HTR-8/SVneo (cell line): ENCODE measurements at regions not wholly inside any gene's neighbourhood (a gene's known extent, or its start where the extent isn't known, plus 50 kb on each side); places are given as distances from the start of the nearest gene placed in this dataset.
"Not testable (repeated sequence)": the region's sequence is repeated elsewhere in the genome, so short reads cannot be mapped to it uniquely, and the experiment has no call there.

ENCODE experiments used
- DNase-seq: peaks from one replicate; pipeline ENCODE4 v3.0.0; 2011; ENCODE audit warnings: low spot score, mixed read lengths; ENCODE audit not compliant: insufficient read length
- FAIRE-seq: peaks from 2 replicates; lab custom pipeline; 2011; peaks lifted over from hg19 to GRCh38; lab: Jason Lieb, UNC

- DNase-seq: no peak
- FAIRE-seq: no peak
Measured at GRCh38 chr12:111250251-111250881, 118.5 kb downstream of the PHETA1 start.

DNA sequence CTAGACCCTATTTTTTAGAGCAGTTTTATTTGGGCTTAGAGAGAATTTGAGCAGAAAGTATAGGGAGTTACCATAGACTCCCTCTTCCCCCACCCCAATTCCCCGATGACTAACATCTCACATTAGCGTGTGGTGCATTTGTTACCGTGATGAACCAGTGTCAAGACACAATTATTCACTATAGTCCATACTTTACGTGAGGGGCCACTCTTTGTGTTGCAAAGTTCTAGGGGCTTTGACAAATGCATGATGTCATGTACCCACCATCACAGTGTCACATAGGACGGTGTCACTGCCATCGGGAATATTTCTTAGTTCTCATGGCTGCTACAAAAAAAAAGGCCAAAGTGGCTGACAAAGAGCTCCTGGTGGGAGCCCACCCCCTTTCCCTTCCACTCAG, 119.1 kb downstream of the PHETA1 start:
- no peak for FAIRE-seq
- DNase-seq: no peak

GRCh38 chr12:111249018-111249370, 119.9 kb downstream of the PHETA1 start:
- no peak for FAIRE-seq
- DNase-seq: no peak

GRCh38 chr12:111248236-111249017, 120.5 kb downstream of the PHETA1 start:
- DNase-seq (no peak), FAIRE-seq (no peak)

- FAIRE-seq (no peak), DNase-seq (no peak)
Measured at GRCh38 chr12:111247083-111247783, 121.7 kb downstream of the PHETA1 start.

DNA sequence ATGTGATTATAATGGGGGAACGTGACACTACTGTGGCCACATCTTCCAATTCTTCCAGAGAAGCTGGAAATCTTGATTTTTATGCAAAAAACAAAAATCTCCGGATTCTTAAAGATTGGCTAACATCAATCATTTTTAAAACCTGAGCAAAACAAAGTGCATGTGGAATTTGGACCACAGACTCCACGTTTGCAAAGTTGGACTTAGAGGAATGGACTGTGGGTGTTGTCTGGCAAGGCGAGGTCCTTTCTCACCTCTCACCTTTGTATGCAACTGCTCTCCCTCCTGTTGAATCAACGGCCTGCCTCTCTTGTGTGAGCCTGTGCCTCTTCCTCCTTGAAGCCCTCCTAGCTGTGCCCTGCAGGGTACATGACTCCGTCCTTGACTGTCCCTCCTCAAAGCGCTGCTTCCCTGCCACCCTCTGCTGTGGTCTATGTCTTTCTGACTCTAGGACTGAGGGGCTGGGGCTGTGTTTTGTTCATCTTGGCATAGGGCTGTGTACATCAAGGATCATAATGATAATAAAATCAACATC, 122.4 kb downstream of the PHETA1 start:
- no peak for FAIRE-seq

GRCh38 chr12:111245701-111246476, 123.0 kb downstream of the PHETA1 start:
- no peak for FAIRE-seq
- DNase-seq: no peak

More for the DNA sequence above, 122.4 kb downstream of the PHETA1 start:
- DNase-seq: no peak

DNA sequence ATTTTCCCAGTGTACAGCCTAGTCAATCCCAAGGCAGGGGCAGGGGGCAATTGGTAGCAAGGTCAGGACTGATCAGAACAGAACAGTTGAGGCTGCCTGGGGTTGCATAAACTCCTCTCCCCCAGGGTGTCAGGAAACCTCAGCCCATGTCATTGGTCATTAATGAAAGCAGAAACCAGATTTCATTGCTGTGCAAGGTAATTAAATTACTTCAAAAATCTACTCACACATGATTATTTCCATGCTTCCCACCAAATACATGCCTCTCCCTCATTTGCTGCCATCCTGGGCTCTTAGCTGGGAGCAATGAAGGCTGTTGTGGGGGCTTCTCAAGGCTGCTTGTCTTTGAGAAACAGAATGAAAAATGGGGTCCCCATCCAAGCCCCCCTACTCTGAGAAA, 124.2 kb downstream of the PHETA1 start:
- no peak for FAIRE-seq
- no peak for DNase-seq

DNA sequence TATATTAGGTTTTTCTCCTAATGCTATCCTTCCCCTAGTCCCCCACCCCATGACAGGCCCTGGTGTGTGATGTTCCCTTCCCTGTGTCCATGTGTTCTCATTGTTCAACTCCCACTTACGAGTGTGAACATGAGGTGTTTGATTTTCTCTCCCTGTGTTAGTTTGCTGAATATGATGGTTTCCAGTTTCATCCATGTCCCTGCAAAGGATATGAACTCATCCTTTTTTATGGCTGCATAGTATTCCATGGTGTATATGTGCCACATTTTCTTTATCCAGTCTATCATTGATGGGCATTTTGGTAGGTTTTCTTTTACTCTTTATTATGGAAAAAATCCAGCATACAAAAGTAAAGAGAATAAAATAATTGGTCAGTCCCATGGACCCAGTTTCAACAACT, 126.1 kb downstream of the PHETA1 start:
- not testable (repeated sequence) for DNase-seq, FAIRE-seq

GRCh38 chr12:111242184-111242583, 126.7 kb downstream of the PHETA1 start:
- DNase-seq (no peak), FAIRE-seq (no peak)

GRCh38 chr12:111240374-111240773, 128.5 kb downstream of the PHETA1 start:
- FAIRE-seq (no peak), DNase-seq (no peak)

- no peak for FAIRE-seq
- DNase-seq: no peak
Measured at GRCh38 chr12:111239235-111239634, 129.7 kb downstream of the PHETA1 start.

- DNase-seq: no peak
- FAIRE-seq: no peak
Measured at GRCh38 chr12:111238075-111238734, 130.7 kb downstream of the PHETA1 start.

DNA sequence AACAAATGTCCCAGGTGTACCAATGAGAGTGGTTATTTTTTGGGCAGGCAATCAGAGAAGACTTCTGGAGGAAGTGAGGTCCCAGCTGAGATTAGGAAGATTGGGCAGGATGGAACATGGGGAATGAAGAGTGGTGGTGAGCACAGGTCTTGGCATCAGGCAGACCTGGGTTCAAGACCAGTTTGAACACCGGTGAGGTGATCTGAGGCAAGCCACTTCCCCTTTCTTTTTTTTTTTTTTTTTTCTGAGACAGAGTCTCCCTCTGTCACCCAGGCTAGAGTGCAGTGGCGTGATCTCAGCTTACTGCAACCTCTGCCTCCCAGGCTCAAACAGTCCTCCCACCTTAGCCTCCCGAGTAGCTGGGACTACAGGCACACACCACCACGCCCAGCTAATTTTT, 134.4 kb downstream of the PHETA1 start:
- not testable (repeated sequence) for FAIRE-seq, DNase-seq

DNA sequence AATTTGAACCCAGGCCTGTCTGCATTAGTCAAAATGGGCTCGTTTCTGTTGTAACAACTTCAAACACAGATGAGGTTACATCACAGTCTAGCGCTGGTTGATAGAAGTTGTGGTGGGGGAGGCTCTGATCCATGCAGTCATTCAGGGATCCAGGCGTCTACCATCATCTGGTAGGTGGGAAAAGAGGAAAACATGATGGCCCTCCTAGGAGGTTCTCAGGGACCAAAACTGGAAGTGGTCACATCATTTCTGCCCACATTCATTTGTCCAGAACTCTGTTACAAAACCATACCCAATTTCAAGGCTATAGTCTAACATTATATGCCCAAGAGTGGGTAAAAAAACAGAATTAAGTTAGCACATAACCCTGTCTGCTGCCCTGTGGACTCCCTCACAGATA, 135.1 kb downstream of the PHETA1 start:
- FAIRE-seq: no peak
- DNase-seq: no peak

DNA sequence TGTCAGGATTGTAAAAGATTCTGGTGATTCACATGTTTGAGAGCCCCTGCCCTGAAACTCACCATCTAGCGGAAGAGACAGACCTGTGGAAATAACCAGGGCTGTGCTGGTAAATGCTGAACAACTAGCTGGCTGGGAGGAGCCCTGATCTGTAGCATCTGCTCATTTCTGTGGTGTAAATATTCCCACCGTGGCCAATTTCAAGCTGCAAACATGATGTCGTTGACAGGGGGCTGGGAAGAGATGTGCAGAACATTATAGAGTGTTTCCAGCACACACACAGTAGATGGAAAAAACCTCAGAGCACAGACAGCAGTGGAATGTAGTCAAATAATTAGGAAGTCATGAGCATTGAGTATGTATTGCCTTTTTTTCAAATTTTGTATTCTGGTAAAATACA, 138.2 kb downstream of the PHETA1 start:
- DNase-seq (no peak), FAIRE-seq (no peak)

- DNase-seq (no peak), FAIRE-seq (no peak)
Measured at GRCh38 chr12:111228916-111229666, 139.8 kb downstream of the PHETA1 start.

DNA sequence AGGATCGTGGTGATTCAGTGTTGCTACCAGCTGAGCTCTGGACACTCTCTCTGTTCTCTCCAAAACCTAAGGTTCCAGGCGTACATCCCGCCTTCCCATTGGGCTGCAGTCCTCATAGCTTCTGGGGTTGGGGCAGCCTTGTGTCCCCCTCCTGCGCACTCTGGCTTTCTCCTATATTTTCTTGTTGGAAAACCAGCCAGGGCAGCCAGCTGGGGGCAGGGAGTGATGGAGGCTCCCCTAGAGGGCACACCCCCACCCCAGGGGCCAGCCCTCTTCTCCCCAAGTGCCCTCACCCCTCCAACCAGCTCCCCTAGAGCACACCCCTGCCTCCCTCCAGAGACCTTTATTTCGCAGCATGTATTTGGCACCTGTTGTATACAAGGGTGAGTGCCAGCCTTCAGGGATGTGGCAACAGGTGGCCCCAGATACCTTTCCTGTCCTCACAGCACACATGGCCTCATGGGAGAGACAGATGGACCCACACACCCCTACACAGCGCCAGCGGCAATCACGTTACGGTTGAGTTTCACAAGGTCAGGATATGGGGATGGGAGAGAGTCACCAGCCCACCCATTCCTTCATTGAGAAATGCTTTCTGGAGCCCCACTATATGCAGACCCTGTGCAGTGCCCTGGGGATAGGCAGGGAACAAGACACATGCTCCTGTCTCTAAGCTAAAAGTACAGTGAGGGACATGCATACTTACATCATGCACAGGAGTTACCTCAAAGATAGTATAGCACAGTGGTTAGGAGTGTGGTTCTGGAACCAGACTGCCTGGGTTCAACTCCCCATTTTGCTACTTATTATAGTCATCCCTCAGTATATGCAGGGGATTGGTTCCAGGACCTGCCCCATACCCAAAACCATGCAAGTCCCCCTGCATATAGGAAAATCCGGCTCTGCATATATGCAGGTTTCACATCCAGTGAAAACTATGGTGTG, 141.1 kb downstream of the PHETA1 start:
- FAIRE-seq (no peak), DNase-seq (no peak)
